Calu3 (cell line): ENCODE measurements at regions not wholly inside any gene's neighbourhood (a gene's known extent, or its start where the extent isn't known, plus 50 kb on each side); places are given as distances from the start of the nearest gene placed in this dataset.
A peak's percentile ranks its signal among the peaks of the same experiment; 100 is the strongest.

Experiments used
- BruUV-seq: library from RNA; stranded (reverse); fragments of 400-500 nt; replicated peaks from 2 replicates; lab custom pipeline; 2021; lab: Mats Ljungman, UMichigan
- CTCF ChIA-PET: fragments of 300-600 bp; sonication (Branson Sonifier 250); formaldehyde crosslinking; loops from one replicate; lab custom pipeline; 2022; ENCODE audit warnings: antibody characterized with exemption; lab: Charles Lee
- DNase-seq: peaks from one replicate; pipeline ENCODE4 v3.0.0; 2022
- H3K27ac Mint-ChIP-seq: one replicate; pipeline ENCODE4 v1.8.0; 2022; ENCODE audit warnings: mixed read lengths; ENCODE audit not compliant: unreplicated experiment
- H3K27me3 Mint-ChIP-seq: one replicate; pipeline ENCODE4 v1.8.0; 2022; ENCODE audit warnings: mixed read lengths; ENCODE audit not compliant: unreplicated experiment
- H3K36me3 Mint-ChIP-seq: one replicate; pipeline ENCODE4 v1.8.0; 2022; ENCODE audit warnings: mild to moderate bottlenecking, moderate library complexity, mixed read lengths; ENCODE audit not compliant: insufficient read depth, unreplicated experiment
- H3K4me1 Mint-ChIP-seq: one replicate; pipeline ENCODE4 v1.8.0; 2022; ENCODE audit warnings: mild to moderate bottlenecking, low read depth, mixed read lengths; ENCODE audit not compliant: unreplicated experiment
- H3K4me3 Mint-ChIP-seq: one replicate; pipeline ENCODE4 v1.8.0; 2022; ENCODE audit warnings: mild to moderate bottlenecking, low read depth, moderate library complexity, mixed read lengths; ENCODE audit not compliant: unreplicated experiment
- H3K9me3 Mint-ChIP-seq: one replicate; pipeline ENCODE4 v1.8.0; 2022; ENCODE audit warnings: low read depth, mixed read lengths; ENCODE audit not compliant: unreplicated experiment
- intact Hi-C: fragments of 100-400 bp; cut with micrococcal nuclease; formaldehyde crosslinking; loops from one replicate; pipeline ENCODE4 v1.10.0; 2022; ENCODE audit not compliant: unreplicated experiment
- TF ChIP-seq, protein P1 (sequence below): fragments of 200-600 bp; IDR thresholded peaks from one replicate; pipeline ENCODE4 v1.8.0; 2022; ENCODE audit warnings: antibody characterized with exemption; ENCODE audit not compliant: unreplicated experiment

DNA sequence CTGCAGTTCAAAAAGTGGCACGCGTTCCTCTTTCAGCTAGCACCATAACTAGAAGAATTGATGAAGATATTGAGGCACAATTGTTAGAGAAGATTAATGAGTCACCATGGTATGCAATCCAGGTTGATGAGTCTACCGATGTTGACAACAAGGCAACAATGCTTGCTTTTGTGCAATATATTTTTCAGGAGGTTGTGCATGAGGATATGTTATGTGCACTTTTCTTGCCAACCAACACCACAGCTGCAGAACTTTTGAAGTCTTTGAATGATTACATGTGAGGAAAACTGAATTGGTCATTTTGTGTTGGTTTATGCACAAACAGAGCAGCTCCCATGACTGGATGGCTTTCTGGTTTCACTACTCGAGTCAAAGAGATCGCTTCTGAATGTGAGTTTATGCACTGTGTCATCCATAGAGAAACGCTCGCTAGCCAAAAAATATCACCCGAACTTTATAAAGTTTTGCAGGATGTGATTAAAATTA, 129.3 kb upstream of the SLC24A3 start:
- no TSS peak for BruUV-seq
- no peaks in the 10 kb centered on the region for H3K4me1 Mint-ChIP-seq
- no peak overlapping the region for H3K4me3 Mint-ChIP-seq
- no peaks in the 10 kb centered on the region for H3K27me3 Mint-ChIP-seq
- no peaks in the 10 kb centered on the region for H3K36me3 Mint-ChIP-seq
- intact Hi-C loops, result no loop called here
- TF ChIP-seq, protein P1, sequence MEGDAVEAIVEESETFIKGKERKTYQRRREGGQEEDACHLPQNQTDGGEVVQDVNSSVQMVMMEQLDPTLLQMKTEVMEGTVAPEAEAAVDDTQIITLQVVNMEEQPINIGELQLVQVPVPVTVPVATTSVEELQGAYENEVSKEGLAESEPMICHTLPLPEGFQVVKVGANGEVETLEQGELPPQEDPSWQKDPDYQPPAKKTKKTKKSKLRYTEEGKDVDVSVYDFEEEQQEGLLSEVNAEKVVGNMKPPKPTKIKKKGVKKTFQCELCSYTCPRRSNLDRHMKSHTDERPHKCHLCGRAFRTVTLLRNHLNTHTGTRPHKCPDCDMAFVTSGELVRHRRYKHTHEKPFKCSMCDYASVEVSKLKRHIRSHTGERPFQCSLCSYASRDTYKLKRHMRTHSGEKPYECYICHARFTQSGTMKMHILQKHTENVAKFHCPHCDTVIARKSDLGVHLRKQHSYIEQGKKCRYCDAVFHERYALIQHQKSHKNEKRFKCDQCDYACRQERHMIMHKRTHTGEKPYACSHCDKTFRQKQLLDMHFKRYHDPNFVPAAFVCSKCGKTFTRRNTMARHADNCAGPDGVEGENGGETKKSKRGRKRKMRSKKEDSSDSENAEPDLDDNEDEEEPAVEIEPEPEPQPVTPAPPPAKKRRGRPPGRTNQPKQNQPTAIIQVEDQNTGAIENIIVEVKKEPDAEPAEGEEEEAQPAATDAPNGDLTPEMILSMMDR, result no peak
- CTCF ChIA-PET, result no interaction called here
- no peak overlapping the region for H3K27ac Mint-ChIP-seq
- no peaks in the 10 kb centered on the region for H3K9me3 Mint-ChIP-seq
- DNase-seq, result no peak

DNA sequence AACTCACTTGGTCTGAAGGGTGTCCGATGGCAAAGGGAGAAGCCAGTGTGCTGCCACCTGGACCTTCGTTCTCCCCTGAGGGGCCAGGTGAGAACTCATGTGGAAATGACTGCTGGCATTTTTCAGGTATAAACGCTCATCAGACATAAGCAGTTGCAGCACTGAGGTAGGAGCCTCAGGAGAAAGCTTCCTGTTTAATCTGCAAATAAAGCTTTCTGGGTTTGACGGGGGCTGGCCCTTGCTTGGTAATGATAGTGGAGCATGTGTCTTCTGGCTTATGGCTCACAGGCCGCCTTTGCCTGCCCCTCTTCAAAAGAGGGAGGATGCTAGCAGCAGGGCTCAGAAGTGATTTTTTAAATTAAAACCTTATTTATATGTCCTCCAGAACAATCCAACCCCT, 122.1 kb upstream of the SLC24A3 start:
- no peaks in the 10 kb centered on the region for H3K9me3 Mint-ChIP-seq
- no peaks in the 10 kb centered on the region for H3K27me3 Mint-ChIP-seq
- H3K36me3 Mint-ChIP-seq, result no peaks in the 10 kb centered on the region
- DNase-seq, result no peak
- no TSS peak for BruUV-seq
- intact Hi-C loops, result no loop called here
- TF ChIP-seq, protein P1, result no peak
- CTCF ChIA-PET, result no interaction called here
- H3K4me1 Mint-ChIP-seq, result no peaks in the 10 kb centered on the region
- H3K4me3 Mint-ChIP-seq, result no peak overlapping the region
- H3K27ac Mint-ChIP-seq, result no peak overlapping the region

DNA sequence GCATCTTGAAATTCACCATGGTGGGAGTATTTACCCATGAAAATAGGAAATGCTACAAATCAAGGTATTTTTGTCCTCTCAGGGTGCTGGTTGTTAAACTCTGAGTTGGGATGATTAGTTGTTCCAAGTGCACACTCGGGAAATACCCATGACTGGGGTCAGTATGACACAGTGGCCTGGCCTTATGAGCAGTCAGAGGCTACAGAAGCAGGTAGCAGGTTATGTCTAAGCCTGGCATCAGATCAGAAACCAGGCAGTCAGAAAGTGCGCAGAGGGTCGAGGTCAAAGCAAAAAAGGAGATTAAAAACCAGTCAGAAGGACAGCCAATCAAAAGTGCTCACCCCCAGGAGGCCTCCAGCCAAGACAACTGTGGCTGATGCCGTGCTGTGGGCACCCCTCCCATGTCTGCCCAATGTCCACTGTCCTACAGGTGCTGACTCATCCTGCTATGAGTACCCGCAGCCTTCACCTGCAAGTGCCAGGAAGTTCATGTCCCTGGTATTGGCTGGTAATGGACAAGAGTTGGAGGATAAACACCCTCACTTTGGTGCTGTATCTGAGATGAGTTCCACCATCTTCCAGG, 117.4 kb upstream of the SLC24A3 start:
- H3K4me3 Mint-ChIP-seq, result no peak overlapping the region
- TF ChIP-seq, protein P1, result no peak
- no TSS peak for BruUV-seq
- no peaks in the 10 kb centered on the region for H3K4me1 Mint-ChIP-seq
- intact Hi-C loops, result no loop called here
- H3K36me3 Mint-ChIP-seq, result no peaks in the 10 kb centered on the region
- H3K9me3 Mint-ChIP-seq, result no peaks in the 10 kb centered on the region
- DNase-seq, result peak; percentile 8
- H3K27me3 Mint-ChIP-seq, result no peaks in the 10 kb centered on the region
- H3K27ac Mint-ChIP-seq, result no peak overlapping the region
- CTCF ChIA-PET, result no interaction called here

DNA sequence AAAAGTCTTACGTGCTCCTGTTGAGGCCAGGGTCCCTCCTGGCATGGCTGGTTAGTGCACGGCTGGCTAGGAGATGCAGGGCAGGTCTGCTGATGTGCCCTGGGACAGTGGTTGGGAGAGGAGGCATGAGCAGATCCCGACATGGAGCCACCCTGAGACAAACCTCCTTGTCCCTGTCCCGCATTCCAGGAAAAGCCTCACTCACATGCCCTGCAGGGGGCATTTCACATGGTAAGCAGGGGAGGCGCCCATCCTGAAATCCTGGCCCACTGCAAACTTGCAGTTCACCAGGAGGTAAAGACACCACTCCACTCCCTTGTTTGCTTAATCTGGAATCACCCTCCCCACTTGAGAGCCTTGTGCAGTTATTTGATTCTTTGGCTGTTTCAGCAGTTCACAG, 116.7 kb upstream of the SLC24A3 start:
- Mint-ChIP-seq H3K4me3 (no peak overlapping the region), H3K36me3 (no peaks in the 10 kb centered on the region), H3K27me3 (no peaks in the 10 kb centered on the region), H3K9me3 (no peaks in the 10 kb centered on the region), H3K27ac (no peak overlapping the region), H3K4me1 (no peaks in the 10 kb centered on the region)
- CTCF ChIA-PET, result no interaction called here
- no peak for DNase-seq
- TF ChIP-seq, protein P1, result no peak
- intact Hi-C loops, result no loop called here
- BruUV-seq, result no TSS peak
